H9 (cell line): ENCODE measurements at regions not wholly inside any gene's neighbourhood (a gene's known extent, or its start where the extent isn't known, plus 50 kb on each side); places are given as distances from the start of the nearest gene placed in this dataset.

ENCODE experiments used
- DNase-seq: peaks from one replicate; pipeline ENCODE4 v3.0.0-alpha.2; 2017
- H2AFZ ChIP-seq: one replicate; pipeline ENCODE4 v1.6.1; 2013; ENCODE audit warnings: mild to moderate bottlenecking, low read length, control low read depth, moderate library complexity
- H2AK5ac ChIP-seq: 2 replicates; pipeline ENCODE4 v1.6.1; 2013; ENCODE audit warnings: low read length, control low read depth, mixed read lengths; ENCODE audit not compliant: insufficient read length
- H2BK120ac ChIP-seq: one replicate; pipeline ENCODE4 v1.6.1; 2013; ENCODE audit warnings: low read depth, mild to moderate bottlenecking, low read length, control low read depth, inconsistent platforms; ENCODE audit not compliant: poor library complexity, severe bottlenecking
- H2BK12ac ChIP-seq: 2 replicates; pipeline ENCODE4 v1.6.1; 2013; ENCODE audit warnings: low read length, control low read depth, mixed read lengths, low read depth; ENCODE audit not compliant: insufficient read length
- H2BK15ac ChIP-seq: 2 replicates; pipeline ENCODE4 v1.6.1; 2013; ENCODE audit warnings: low read depth, low read length, control low read depth
- H2BK20ac ChIP-seq: one replicate; pipeline ENCODE4 v1.6.1; 2013; ENCODE audit warnings: low read depth, mild to moderate bottlenecking, low read length, control low read depth, inconsistent platforms; ENCODE audit not compliant: poor library complexity, severe bottlenecking
- H2BK5ac ChIP-seq: 2 replicates; pipeline ENCODE4 v1.6.1; 2013; ENCODE audit warnings: low read length, control low read depth, mixed read lengths; ENCODE audit not compliant: insufficient read length
- H3K14ac ChIP-seq: 2 replicates; pipeline ENCODE4 v1.6.1; 2013; ENCODE audit warnings: low read length, control low read depth; ENCODE audit not compliant: insufficient read depth
- H3K18ac ChIP-seq: 2 replicates; pipeline ENCODE4 v1.6.1; 2013; ENCODE audit warnings: low read depth, mild to moderate bottlenecking, mixed read lengths, low read length, control low read depth; ENCODE audit not compliant: insufficient read length
- H3K23ac ChIP-seq: 2 replicates; pipeline ENCODE4 v1.6.1; 2013; ENCODE audit warnings: low read length, control low read depth, mixed read lengths, low read depth; ENCODE audit not compliant: insufficient read length
- H3K23me2 ChIP-seq: 2 replicates; pipeline ENCODE4 v1.6.1; 2013; ENCODE audit warnings: low read depth, mild to moderate bottlenecking, mixed read lengths, low read length, control low read depth; ENCODE audit not compliant: insufficient read length, poor library complexity, severe bottlenecking
- H3K27ac ChIP-seq: 2 replicates; pipeline ENCODE4 v1.5.1; 2013; ENCODE audit warnings: low read length, control low read depth, mixed read lengths, low read depth; ENCODE audit not compliant: insufficient read length
- H3K27me3 ChIP-seq: 2 replicates; pipeline ENCODE4 v1.6.1; 2013; ENCODE audit warnings: low read length, control low read depth, inconsistent platforms; ENCODE audit not compliant: insufficient read depth
- H3K4ac ChIP-seq: 2 replicates; pipeline ENCODE4 v1.6.1; 2013; ENCODE audit warnings: low read depth, mild to moderate bottlenecking, control low read depth, inconsistent platforms, low read length, moderate library complexity
- H3K4me1 ChIP-seq: 2 replicates; pipeline ENCODE4 v1.6.1; 2013; ENCODE audit warnings: low read length, control low read depth, inconsistent platforms; ENCODE audit not compliant: insufficient read depth
- H3K4me2 ChIP-seq: 2 replicates; pipeline ENCODE4 v1.6.1; 2013; ENCODE audit warnings: low read length, control low read depth, mixed read lengths; ENCODE audit not compliant: insufficient read length, insufficient read depth
- H3K56ac ChIP-seq: 2 replicates; pipeline ENCODE4 v1.6.1; 2013; ENCODE audit warnings: low read depth, mild to moderate bottlenecking, mixed read lengths, low read length, control low read depth; ENCODE audit not compliant: insufficient read length
- H3K79me1 ChIP-seq: 2 replicates; pipeline ENCODE4 v1.6.1; 2013; ENCODE audit warnings: low read depth, mild to moderate bottlenecking, moderate library complexity, low read length, control low read depth, inconsistent platforms; ENCODE audit not compliant: insufficient read depth, poor library complexity, severe bottlenecking
- H3K79me2 ChIP-seq: 2 replicates; pipeline ENCODE4 v1.6.1; 2013; ENCODE audit warnings: low read length, control low read depth, inconsistent platforms; ENCODE audit not compliant: insufficient read depth
- H3K9ac ChIP-seq: 2 replicates; pipeline ENCODE4 v1.6.1; 2013; ENCODE audit warnings: low read length, control low read depth, mixed read lengths; ENCODE audit not compliant: insufficient read length; ENCODE audit errors: extremely low read depth
- H3K9me3 ChIP-seq: one replicate; pipeline ENCODE4 v1.6.1; 2013; ENCODE audit warnings: low read depth, low read length, inconsistent platforms; ENCODE audit not compliant: control insufficient read depth
- H3T11ph ChIP-seq: one replicate; pipeline ENCODE4 v1.6.1; 2013; ENCODE audit warnings: mild to moderate bottlenecking, low read length, control low read depth, inconsistent platforms
- H4K20me1 ChIP-seq: one replicate; pipeline ENCODE4 v1.6.1; 2013; ENCODE audit not compliant: control insufficient read depth, insufficient read length, insufficient read depth
- H4K5ac ChIP-seq: 2 replicates; pipeline ENCODE4 v1.6.1; 2013; ENCODE audit warnings: low read depth, mild to moderate bottlenecking, mixed read lengths, low read length, control low read depth; ENCODE audit not compliant: insufficient read length
- H4K8ac ChIP-seq: replicated peaks from 2 replicates; pipeline ENCODE4 v1.6.1; 2013; ENCODE audit warnings: low read length, control low read depth, mixed read lengths, low read depth; ENCODE audit not compliant: insufficient read length
- H4K91ac ChIP-seq: 2 replicates; pipeline ENCODE4 v1.6.1; 2013; ENCODE audit warnings: low read depth, mild to moderate bottlenecking, moderate library complexity, mixed read lengths, low read length, control low read depth; ENCODE audit not compliant: insufficient read length
- H3K27ac Mint-ChIP-seq, 3 experiments: 2 replicates in 2 of 3; 3 replicates in 1 of 3; pipeline ENCODE4 v1.8.0; 2020 to 2021; ENCODE audit warnings: mixed read lengths in 3 of 3, mild to moderate bottlenecking in 1 of 3, moderate library complexity in 1 of 3
- H3K27me3 Mint-ChIP-seq: 2 replicates; pipeline ENCODE4 v1.8.0; 2021; ENCODE audit warnings: low read depth, mild to moderate bottlenecking, moderate library complexity, mixed read lengths
- H3K36me3 Mint-ChIP-seq, 3 experiments: 2 replicates in 2 of 3; 3 replicates in 1 of 3; pipeline ENCODE4 v1.8.0; 2020 to 2021; ENCODE audit warnings: low read depth in 3 of 3, mixed read lengths in 3 of 3; ENCODE audit not compliant: insufficient read depth in 1 of 3
- H3K4me1 Mint-ChIP-seq, 2 experiments: 2 replicates each; pipeline ENCODE4 v1.8.0; 2020; ENCODE audit warnings: mixed read lengths in 2 of 2
- H3K4me3 Mint-ChIP-seq, 2 experiments: 2 replicates in 1 of 2; 3 replicates in 1 of 2; pipeline ENCODE4 v1.8.0; 2020 to 2021; ENCODE audit warnings: mild to moderate bottlenecking in 2 of 2, mixed read lengths in 2 of 2, moderate library complexity in 1 of 2
- H3K9me3 Mint-ChIP-seq, 2 experiments: 2 replicates in 1 of 2; 3 replicates in 1 of 2; pipeline ENCODE4 v1.8.0; 2020; ENCODE audit warnings: mild to moderate bottlenecking in 2 of 2, mixed read lengths in 2 of 2, moderate library complexity in 1 of 2
- TF ChIP-seq, protein P1 (sequence below): fragments of 200-600 bp; sonication (generic); conservative IDR thresholded peaks from 3 replicates; pipeline ENCODE4 v1.8.0; 2021; ENCODE audit warnings: antibody characterized with exemption, mild to moderate bottlenecking

DNA sequence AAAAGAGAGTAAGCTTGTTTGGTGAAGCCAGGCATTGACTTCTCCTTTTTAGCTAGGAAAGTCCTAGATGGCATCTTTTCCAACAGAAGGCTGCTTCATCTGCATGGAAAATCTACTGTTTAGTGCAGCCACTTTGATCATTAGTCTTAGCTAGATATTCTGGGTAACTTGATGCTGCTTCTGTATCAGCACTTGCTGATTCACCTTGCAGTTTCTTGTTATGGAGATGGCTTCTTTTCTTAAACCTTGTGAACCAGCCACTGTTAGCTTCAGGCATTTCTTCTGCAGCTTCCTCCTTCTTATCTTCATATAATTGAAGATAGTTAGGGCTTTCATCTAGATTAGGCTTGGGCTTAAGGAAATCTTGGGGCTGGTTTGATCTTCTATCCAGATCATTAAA lies 639.7 kb downstream of the TDRD15 start:
- H3K56ac ChIP-seq: no peak overlapping the region
- no peaks in the 10 kb centered on the region for H4K20me1 ChIP-seq
- Mint-ChIP-seq H3K4me3 (no peak overlapping the region), H3K36me3 (0 out of 7 replicates have a peak, but pooled peaks cover 0 to 4% (median 0%) of the 10 kb centered on the region in 3 experiments), H3K27ac (no peak overlapping the region), H3K27me3 (no peaks in the 10 kb centered on the region; the same call in 1 of the 2 replicates), H3K9me3 (no peaks in the 10 kb centered on the region), H3K4me1 (peaks cover 5 to 18% of the 10 kb centered on the region in 2 experiments)
- TF ChIP-seq, protein P1, sequence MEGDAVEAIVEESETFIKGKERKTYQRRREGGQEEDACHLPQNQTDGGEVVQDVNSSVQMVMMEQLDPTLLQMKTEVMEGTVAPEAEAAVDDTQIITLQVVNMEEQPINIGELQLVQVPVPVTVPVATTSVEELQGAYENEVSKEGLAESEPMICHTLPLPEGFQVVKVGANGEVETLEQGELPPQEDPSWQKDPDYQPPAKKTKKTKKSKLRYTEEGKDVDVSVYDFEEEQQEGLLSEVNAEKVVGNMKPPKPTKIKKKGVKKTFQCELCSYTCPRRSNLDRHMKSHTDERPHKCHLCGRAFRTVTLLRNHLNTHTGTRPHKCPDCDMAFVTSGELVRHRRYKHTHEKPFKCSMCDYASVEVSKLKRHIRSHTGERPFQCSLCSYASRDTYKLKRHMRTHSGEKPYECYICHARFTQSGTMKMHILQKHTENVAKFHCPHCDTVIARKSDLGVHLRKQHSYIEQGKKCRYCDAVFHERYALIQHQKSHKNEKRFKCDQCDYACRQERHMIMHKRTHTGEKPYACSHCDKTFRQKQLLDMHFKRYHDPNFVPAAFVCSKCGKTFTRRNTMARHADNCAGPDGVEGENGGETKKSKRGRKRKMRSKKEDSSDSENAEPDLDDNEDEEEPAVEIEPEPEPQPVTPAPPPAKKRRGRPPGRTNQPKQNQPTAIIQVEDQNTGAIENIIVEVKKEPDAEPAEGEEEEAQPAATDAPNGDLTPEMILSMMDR: no peak
- H3K4me2 ChIP-seq: no peak overlapping the region
- no peak overlapping the region for H2BK20ac ChIP-seq
- H4K91ac ChIP-seq: no peak overlapping the region
- no peak overlapping the region for H3T11ph ChIP-seq
- H3K18ac ChIP-seq: no peak overlapping the region
- H4K8ac ChIP-seq: no peak overlapping the region
- H3K23ac ChIP-seq: no peak overlapping the region
- no peak overlapping the region for H2AFZ ChIP-seq
- H3K79me1 ChIP-seq: no peaks in the 10 kb centered on the region
- H3K23me2 ChIP-seq: no peaks in the 10 kb centered on the region
- H3K9me3 ChIP-seq: no peaks in the 10 kb centered on the region
- no peaks in the 10 kb centered on the region for H3K79me2 ChIP-seq
- no peak overlapping the region for H2AK5ac ChIP-seq
- DNase-seq: no peak
- no peaks in the 10 kb centered on the region for H3K4me1 ChIP-seq
- no peak overlapping the region for H2BK120ac ChIP-seq
- H3K27ac ChIP-seq: no peak overlapping the region
- H3K14ac ChIP-seq: no peak overlapping the region
- H4K5ac ChIP-seq: no peak overlapping the region
- no peak overlapping the region for H2BK15ac ChIP-seq
- no peak overlapping the region for H2BK12ac ChIP-seq
- no peak overlapping the region for H3K9ac ChIP-seq
- no peaks in the 10 kb centered on the region for H3K27me3 ChIP-seq
- no peak overlapping the region for H2BK5ac ChIP-seq
- H3K4ac ChIP-seq: no peak overlapping the region
